Memory B cell (primary cell): ENCODE measurements at regions not wholly inside any gene's neighbourhood (a gene's known extent, or its start where the extent isn't known, plus 50 kb on each side); places are given as distances from the start of the nearest gene placed in this dataset.

ENCODE experiments used
- ATAC-seq: fragments of 150-1000 bp; cut with Tn5 transposase; 2 replicates; pipeline ENCODE4 v1.10.0; 2021; ENCODE audit warnings: low read depth, mild to moderate bottlenecking, moderate library complexity
- DNase-seq, 2 donors: peaks; one replicate each; pipeline ENCODE4 v3.0.0; 2022; ENCODE audit warnings: low spot score in 2 of 2
- H3K27ac Mint-ChIP-seq: one replicate; pipeline ENCODE4 v1.8.0; 2022; ENCODE audit warnings: mild to moderate bottlenecking, moderate library complexity, mixed read lengths
- H3K27me3 Mint-ChIP-seq: one replicate; pipeline ENCODE4 v1.8.0; 2022; ENCODE audit warnings: mixed read lengths
- H3K36me3 Mint-ChIP-seq: one replicate; pipeline ENCODE4 v1.8.0; 2022; ENCODE audit warnings: mild to moderate bottlenecking, mixed read lengths
- H3K4me1 Mint-ChIP-seq: one replicate; pipeline ENCODE4 v1.8.0; 2022; ENCODE audit warnings: mixed read lengths
- H3K4me3 Mint-ChIP-seq: one replicate; pipeline ENCODE4 v1.8.0; 2022; ENCODE audit warnings: mild to moderate bottlenecking, moderate library complexity, mixed read lengths
- H3K9me3 Mint-ChIP-seq: one replicate; pipeline ENCODE4 v1.8.0; 2022; ENCODE audit warnings: mixed read lengths

DNA sequence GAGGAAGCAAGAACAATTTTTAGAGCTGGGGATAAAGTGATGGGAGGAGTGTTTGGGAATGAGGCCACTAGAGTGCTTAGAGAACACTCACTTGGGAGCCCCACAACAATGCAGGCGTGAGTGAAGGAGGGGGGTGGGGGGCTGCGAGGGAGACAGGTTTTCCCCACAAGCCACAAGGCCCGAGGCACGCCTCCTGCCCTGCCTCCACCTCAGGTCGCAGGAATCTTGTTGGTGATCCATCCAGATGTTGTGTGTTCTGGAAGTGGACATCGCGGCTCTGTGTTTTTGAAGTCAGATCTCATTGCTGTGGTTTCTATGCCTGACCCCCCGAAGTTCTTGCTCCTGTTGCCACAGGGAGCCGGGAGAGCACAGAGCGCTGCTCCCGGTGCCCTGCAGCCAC is 178.0 kb upstream of the BMPER start:
- Mint-ChIP-seq H3K27me3 (no peaks in the 10 kb centered on the region), H3K36me3 (peaks cover 8% of the 10 kb centered on the region), H3K4me1 (no peaks in the 10 kb centered on the region), H3K27ac (no peak overlapping the region), H3K4me3 (no peak overlapping the region), H3K9me3 (peaks cover 2% of the 10 kb centered on the region)
- DNase-seq: no peak
- ATAC-seq: no peak

DNA sequence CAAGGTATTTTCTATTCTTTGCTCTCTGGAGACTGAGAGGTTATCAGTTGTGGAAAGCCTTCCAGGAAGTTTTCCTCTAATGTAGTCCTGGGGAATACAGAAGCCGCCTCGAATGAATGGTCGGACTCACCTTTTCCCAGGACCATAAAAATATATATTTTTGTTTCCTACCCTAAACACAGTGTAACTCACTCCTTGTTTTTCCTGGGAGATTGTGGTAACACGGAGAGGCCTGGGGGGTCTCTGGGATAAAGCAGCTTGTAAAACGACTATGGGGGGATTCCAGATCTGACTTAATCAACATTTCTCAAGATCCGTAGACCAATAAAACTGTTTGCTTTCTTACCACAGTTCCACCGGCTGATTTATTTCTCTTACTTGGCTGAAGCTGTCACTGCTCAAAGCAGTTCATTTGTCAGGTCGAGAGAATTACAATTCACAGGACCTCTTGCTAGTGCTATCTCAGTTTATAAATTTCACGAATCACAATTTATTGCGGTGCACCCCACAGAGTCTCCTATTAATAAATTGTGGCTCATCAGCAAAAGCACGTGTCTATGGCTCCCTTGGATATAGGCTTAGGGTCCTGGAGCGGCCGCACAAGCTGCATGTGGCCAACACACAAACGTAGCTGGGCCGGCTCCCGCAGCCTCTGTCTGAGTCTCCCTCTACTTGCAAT is 176.3 kb upstream of the BMPER start:
- no peak overlapping the region for H3K4me3 Mint-ChIP-seq

DNA sequence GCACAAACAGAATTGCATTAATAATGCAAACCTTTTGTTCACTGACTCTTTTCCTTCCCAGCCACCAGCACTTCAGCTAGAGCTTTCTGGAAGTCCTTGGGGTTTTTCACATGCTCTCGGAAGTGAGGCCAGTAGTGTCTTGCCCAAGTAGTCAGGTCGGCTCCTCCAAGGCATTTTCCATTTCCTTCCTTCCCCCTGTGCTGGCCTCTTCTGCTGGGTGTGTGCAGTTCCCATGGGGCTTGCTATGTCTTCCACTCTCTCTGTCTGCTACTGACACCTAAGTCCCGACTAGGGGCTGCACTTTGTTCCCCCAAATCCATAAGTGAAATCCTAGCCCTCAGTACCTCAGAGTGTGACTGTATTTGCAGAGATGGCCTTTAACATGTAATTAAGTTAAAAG is 175.6 kb upstream of the BMPER start:
- peaks cover 2% of the 10 kb centered on the region for H3K9me3 Mint-ChIP-seq
- H3K4me3 Mint-ChIP-seq: no peak overlapping the region
- ATAC-seq (no peak), DNase-seq (no peak)
- peaks cover 8% of the 10 kb centered on the region for H3K36me3 Mint-ChIP-seq
- H3K4me1 Mint-ChIP-seq: no peaks in the 10 kb centered on the region
- H3K27ac Mint-ChIP-seq: no peak overlapping the region
- no peaks in the 10 kb centered on the region for H3K27me3 Mint-ChIP-seq

More for the DNA sequence above, 176.3 kb upstream of the BMPER start:
- H3K4me1 Mint-ChIP-seq: no peaks in the 10 kb centered on the region
- no peak for ATAC-seq
- peaks cover 2% of the 10 kb centered on the region for H3K9me3 Mint-ChIP-seq
- no peaks in the 10 kb centered on the region for H3K27me3 Mint-ChIP-seq
- H3K27ac Mint-ChIP-seq: no peak overlapping the region
- DNase-seq: no peak
- H3K36me3 Mint-ChIP-seq: peaks cover 8% of the 10 kb centered on the region

DNA sequence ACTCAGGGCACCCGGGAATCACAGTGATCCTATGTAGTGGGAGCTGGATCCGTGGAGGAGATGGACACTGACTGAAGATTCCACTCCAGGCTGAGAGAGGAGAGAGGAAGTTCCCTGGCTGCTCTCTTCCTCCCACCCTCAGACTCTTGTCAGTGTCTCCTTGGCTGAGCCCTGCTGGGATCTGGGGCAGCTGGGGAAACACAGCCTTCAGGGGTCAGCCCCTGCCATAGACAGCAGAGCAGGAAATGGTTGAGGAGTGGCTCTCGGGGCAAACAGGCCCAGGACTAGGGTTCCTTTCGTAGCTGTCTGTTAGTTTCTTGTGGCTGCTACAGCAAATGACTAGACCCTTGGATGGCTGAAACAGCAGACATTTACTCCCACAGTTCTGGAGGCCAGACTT is 174.4 kb upstream of the BMPER start:
- DNase-seq: no peak
- H3K27ac Mint-ChIP-seq: no peak overlapping the region
- ATAC-seq: no peak
- peaks cover 8% of the 10 kb centered on the region for H3K36me3 Mint-ChIP-seq
- H3K27me3 Mint-ChIP-seq: no peaks in the 10 kb centered on the region
- peaks cover 2% of the 10 kb centered on the region for H3K9me3 Mint-ChIP-seq
- no peaks in the 10 kb centered on the region for H3K4me1 Mint-ChIP-seq
- no peak overlapping the region for H3K4me3 Mint-ChIP-seq

DNA sequence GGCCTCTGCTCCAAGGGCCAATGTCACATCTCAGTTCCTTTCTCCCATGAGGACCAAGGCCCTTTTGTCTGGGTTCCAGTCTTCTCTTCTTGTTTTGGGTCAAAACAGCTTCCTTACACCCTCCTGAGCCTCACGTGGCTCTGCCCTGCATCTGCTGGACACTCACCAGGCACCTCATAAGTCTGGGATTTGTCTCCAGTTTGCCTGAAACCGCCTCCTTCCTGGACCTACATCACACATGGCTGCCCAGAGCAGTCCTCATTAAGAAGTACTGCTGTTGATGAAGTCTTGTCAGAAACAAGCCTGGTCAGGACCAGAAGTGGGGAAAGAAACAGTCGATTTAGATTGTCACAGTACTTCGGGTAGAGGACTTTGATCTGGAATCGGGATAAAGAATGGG is 173.4 kb upstream of the BMPER start:
- no peak for DNase-seq
- Mint-ChIP-seq H3K4me3 (no peak overlapping the region), H3K9me3 (peaks cover 2% of the 10 kb centered on the region), H3K27ac (no peak overlapping the region), H3K36me3 (peaks cover 8% of the 10 kb centered on the region), H3K4me1 (no peaks in the 10 kb centered on the region), H3K27me3 (no peaks in the 10 kb centered on the region)
- no peak for ATAC-seq

DNA sequence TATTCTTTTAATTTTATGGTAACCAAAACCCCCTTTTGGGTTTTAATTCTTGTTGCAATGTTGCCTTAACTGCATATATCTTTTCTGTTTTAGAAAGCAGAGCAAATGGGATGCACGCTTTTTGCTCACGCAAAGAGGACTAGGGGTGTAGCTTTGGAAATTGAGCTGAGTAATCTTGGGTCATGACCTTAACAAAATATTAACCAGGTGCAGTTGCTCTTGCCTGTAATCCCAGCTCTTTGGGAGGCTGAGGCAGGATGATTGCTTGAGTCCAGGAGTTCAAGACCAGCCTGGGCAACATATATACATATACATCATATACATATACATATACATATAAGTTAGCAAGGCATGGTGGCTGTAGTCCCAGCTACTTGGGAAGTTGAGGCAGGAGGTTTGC is 172.9 kb upstream of the BMPER start:
- Mint-ChIP-seq H3K27ac (no peak overlapping the region), H3K9me3 (peaks cover 2% of the 10 kb centered on the region), H3K4me3 (no peak overlapping the region), H3K36me3 (peaks cover 8% of the 10 kb centered on the region), H3K27me3 (no peaks in the 10 kb centered on the region), H3K4me1 (no peaks in the 10 kb centered on the region)
- ATAC-seq (no peak), DNase-seq (no peak)

DNA sequence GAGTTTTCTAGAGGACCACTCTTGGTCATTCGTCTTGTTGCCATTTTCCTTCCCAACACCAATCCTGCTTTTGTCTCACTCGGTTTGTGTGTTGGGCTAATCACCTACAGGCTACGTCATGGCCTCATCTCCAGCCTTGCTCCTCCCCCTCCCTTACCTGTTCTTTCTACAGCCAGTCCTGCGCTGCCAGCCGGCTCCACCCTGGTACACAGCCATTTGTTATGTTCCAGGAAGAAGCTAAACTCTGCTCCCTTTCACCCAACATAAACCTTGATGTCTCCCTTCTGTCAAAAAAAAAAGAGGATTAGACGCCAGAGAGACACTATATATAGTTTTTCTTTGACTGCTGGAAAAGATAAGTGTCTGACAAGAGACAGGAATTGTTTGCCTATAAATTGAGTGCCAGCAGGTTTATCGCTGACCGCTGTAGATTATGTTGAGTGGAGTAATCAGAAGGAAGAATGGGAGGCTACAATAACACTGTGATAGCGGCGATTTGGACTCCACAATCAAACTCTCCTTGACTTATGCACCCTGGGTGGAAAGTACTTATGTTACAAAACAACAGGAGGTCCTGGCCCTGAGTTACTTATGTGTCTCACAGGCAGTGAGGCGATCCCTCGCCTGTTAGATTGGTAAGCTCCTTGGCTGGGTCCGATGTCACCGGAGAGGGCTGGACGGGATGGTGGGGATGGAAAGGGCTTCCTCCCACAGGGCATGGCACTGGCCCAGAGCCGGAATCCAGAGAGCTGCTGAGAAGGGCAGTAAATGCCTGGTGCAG is 171.3 kb upstream of the BMPER start:
- Mint-ChIP-seq H3K36me3 (peaks cover 10% of the 10 kb centered on the region), H3K27me3 (no peaks in the 10 kb centered on the region), H3K9me3 (peaks cover 2% of the 10 kb centered on the region), H3K4me1 (no peaks in the 10 kb centered on the region), H3K4me3 (no peak overlapping the region), H3K27ac (no peak overlapping the region)
- DNase-seq (no peak), ATAC-seq (no peak)

DNA sequence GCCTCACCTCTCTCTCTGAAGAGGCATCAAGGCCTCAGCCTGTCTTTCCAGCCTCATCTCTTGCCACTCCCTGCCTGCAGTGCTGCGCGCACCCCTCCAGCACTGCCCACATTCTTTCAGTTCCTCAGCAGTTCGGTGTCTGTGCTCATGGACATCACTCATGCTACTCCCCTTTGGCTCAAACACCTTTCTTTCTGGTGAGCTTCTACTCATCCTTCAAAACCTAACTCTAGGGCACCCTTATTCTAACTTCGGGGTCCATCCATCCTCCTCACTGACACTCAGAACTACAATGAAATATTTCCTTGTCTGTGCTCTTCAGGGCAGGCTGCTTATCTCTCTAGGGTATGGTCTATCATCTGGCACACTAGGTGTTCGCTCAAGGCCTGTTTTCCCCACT is 169.9 kb upstream of the BMPER start:
- no peaks in the 10 kb centered on the region for H3K4me1 Mint-ChIP-seq
- H3K36me3 Mint-ChIP-seq: peaks cover 5% of the 10 kb centered on the region
- no peaks in the 10 kb centered on the region for H3K9me3 Mint-ChIP-seq
- H3K27ac Mint-ChIP-seq: no peak overlapping the region
- H3K4me3 Mint-ChIP-seq: no peak overlapping the region
- ATAC-seq (no peak), DNase-seq (no peak)
- H3K27me3 Mint-ChIP-seq: no peaks in the 10 kb centered on the region

DNA sequence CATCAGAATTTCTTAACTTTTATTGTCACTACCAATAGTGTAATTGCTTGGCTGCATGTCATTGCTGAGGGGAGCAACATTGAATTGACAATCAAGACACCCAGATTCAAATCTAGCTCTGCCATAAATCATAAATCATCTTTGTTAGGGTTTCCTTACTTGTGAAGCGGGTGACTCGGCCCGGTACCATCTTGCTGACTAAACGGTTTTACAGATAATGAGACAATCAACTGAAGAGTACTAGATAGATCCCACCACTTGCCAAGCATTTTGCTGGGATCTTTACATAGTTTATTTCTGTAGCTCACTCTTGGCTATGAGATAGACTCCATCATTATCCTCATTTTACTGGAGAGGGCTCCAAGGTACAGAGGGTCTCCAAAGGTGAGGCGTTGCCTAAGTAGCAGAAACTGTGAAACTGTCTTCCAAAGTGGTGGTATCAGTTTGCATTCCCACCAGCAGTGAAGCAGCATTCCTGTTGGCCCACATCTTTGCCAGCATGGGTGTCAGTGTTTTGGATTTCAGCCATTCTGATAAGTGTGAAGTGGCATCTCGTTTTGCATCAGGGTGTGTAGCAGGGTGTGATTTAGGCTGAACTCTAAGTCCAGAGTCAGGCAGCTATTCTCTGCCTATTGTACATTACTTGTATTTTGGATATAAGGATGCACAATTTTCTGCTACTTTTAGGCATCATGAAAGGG is 168.7 kb upstream of the BMPER start:
- no peaks in the 10 kb centered on the region for H3K9me3 Mint-ChIP-seq
- no peaks in the 10 kb centered on the region for H3K4me1 Mint-ChIP-seq
- H3K27me3 Mint-ChIP-seq: no peaks in the 10 kb centered on the region
- H3K36me3 Mint-ChIP-seq: peaks cover 2% of the 10 kb centered on the region
- DNase-seq: no peak
- no peak overlapping the region for H3K4me3 Mint-ChIP-seq
- H3K27ac Mint-ChIP-seq: no peak overlapping the region
- no peak for ATAC-seq

DNA sequence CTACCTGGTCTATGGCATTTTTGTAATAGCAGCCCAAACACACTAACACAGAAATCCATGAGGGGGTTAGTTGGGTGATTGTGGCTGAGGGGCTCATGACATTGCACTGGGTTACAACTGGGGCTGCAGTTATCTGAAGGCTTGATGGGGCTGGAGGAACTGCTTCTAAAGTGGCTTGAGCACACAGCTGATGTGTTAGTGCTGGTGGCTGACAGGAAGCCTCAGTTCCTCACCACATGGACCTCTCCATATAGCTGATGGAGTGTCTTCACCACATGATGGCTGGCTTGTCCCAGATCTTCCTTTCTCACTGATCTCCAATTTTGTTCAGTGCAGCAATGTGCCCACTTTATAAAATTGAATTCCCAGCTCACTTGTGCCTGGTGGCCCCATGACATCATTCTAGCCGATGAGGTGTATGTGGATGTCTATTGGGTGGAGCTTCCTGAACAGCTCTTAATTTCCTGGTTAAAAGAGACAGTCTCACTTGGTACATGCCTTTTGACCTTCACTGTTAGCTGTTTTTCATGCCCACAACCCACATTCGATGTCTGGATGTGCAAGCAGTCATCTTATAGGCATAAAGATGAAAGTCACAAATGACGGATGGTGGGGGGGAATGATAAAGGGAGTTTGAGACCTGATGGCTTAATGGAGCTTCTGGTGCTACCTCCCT is 166.9 kb upstream of the BMPER start:
- no peaks in the 10 kb centered on the region for H3K4me1 Mint-ChIP-seq
- ATAC-seq (no peak), DNase-seq (no peak)
- no peak overlapping the region for H3K27ac Mint-ChIP-seq
- peaks cover 4% of the 10 kb centered on the region for H3K27me3 Mint-ChIP-seq
- no peaks in the 10 kb centered on the region for H3K9me3 Mint-ChIP-seq
- H3K36me3 Mint-ChIP-seq: peaks cover 3% of the 10 kb centered on the region
- H3K4me3 Mint-ChIP-seq: no peak overlapping the region

DNA sequence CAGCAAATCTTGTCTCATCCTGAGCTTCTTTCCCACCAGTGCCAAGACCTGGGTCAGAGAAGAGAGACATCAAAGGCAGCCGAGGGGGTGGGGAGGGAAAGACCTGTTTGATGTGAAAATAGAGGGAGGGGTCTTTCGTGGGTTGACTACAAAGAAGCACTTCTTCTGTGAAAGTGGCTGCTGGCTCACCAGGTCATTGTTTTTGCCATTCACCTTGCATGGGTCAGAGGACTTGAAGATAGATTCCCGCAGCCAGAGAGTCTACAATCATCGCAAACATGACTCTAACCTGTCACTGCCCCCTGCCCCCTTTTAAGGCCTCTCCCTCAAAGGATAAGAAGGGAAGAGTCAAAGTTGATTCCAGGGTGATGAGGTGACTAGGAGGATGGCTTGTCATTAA is 166.1 kb upstream of the BMPER start:
- no peaks in the 10 kb centered on the region for H3K4me1 Mint-ChIP-seq
- peaks cover 1% of the 10 kb centered on the region for H3K9me3 Mint-ChIP-seq
- no peak for DNase-seq
- H3K27me3 Mint-ChIP-seq: peaks cover 4% of the 10 kb centered on the region
- no peak overlapping the region for H3K4me3 Mint-ChIP-seq
- peaks cover 3% of the 10 kb centered on the region for H3K36me3 Mint-ChIP-seq
- no peak for ATAC-seq
- no peak overlapping the region for H3K27ac Mint-ChIP-seq

DNA sequence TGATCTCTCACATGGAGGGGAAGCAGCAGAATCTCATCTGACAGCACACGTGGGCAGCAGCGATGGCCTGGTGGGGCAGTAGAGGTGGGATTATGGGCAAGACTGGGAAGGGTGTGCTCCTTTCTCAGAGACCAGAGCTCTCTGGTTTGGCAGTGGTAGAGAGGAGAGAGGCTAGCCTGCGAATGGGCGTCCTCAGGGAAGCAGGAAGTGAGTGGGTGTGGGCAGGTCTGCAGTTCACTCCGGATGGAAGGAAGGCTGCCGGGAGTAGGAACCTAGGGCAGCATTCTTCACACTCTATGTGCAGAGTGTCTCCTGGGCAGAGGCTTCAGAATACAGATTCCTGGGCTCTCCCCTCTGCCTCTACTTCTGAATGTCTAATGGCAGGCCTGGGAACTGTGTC is 162.8 kb upstream of the BMPER start:
- no peak for ATAC-seq
- Mint-ChIP-seq H3K4me1 (no peaks in the 10 kb centered on the region), H3K9me3 (peaks cover 1% of the 10 kb centered on the region), H3K36me3 (peaks cover 3% of the 10 kb centered on the region), H3K4me3 (no peak overlapping the region), H3K27ac (no peak overlapping the region), H3K27me3 (peaks cover 4% of the 10 kb centered on the region)
- DNase-seq: no peak

DNA sequence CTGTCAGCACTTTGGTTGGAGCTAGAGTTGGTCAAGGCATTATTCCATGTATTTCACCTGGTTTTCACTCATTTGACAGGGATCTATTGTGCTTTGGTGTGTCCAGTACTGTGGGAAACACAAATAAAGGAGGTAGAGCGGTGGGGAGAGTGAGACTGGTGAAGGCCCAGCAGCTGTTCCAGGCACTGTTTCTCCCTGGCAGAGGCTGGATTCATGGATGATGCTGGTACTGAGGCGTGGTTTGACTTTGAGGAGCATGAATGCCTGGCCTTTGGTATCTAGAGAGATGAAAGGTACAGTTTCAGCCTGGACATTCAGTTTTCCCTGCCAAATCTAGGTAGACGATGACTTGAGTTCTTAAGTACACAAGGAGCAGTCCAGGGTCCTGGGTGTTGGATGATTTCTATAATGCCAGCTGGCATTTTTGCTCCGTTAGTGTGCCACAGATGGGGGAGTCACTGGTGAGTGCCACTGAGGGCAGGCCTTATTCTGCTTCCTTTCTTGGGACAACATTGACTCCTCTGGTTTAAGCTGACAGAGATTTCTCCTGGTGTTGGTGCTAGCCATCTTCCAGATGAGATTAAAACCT is 162.2 kb upstream of the BMPER start:
- no peak for ATAC-seq
- no peak overlapping the region for H3K27ac Mint-ChIP-seq
- H3K36me3 Mint-ChIP-seq: peaks cover 1% of the 10 kb centered on the region
- DNase-seq: no peak
- no peak overlapping the region for H3K4me3 Mint-ChIP-seq
- peaks cover 4% of the 10 kb centered on the region for H3K27me3 Mint-ChIP-seq
- peaks cover 1% of the 10 kb centered on the region for H3K9me3 Mint-ChIP-seq
- no peaks in the 10 kb centered on the region for H3K4me1 Mint-ChIP-seq

DNA sequence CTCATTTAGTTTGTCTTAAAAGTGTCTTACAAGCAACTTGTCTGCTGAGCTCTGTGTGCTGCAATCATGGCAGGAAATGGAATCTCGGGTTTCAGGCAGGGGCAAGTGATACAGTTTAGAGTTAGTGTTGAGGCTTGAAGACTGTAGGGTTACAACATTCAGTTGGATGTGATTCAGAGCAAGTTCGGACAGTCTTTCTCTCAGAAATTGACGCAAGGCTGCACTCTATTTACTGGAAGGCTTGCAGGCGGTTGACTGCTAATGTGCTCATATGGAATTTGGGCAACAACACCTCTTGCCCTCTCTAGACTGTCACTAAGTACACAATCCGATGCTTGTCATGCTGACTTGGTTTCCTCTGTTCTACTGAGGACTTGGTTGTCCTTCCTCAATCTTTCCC is 161.7 kb upstream of the BMPER start:
- no peaks in the 10 kb centered on the region for H3K4me1 Mint-ChIP-seq
- H3K9me3 Mint-ChIP-seq: peaks cover 1% of the 10 kb centered on the region
- H3K4me3 Mint-ChIP-seq: no peak overlapping the region
- ATAC-seq (no peak), DNase-seq (no peak)
- H3K27ac Mint-ChIP-seq: no peak overlapping the region
- H3K36me3 Mint-ChIP-seq: peaks cover 1% of the 10 kb centered on the region
- peaks cover 4% of the 10 kb centered on the region for H3K27me3 Mint-ChIP-seq
